ENCODE measurements at regions not wholly inside any gene's neighbourhood (a gene's known extent, or its start where the extent isn't known, plus 50 kb on each side); places are given as distances from the start of the nearest gene placed in this dataset.
"Not testable (repeated sequence)": the region's sequence is repeated elsewhere in the genome, so short reads cannot be mapped to it uniquely, and the experiment has no call there.

DNA sequence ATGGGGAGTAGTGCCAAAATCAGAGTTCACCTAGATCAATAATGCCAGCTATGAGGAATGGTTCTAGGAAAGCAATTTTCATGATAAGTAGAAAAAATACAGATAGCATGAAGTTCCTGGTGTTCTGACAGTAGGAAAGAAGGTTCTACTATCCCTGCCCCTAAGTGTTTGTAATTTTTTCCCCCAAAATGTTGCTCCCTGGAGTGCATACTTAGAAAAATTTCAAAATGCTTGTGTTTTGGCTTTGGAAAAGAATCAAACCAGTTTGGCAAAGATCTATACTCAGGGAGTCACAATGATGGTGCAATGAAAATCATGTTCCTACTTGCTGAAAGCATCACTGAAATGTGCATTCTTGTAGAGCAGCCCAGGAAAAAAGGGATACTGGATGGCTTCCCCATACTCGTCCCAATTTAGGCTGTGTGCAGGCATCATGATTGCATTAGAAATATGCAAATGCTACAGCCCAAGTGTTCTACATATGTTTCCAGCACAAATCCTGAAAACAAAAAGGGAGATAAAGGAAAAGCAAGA is 74.7 kb downstream of the LPAR4 start:
- DNase-seq = no peak

DNA sequence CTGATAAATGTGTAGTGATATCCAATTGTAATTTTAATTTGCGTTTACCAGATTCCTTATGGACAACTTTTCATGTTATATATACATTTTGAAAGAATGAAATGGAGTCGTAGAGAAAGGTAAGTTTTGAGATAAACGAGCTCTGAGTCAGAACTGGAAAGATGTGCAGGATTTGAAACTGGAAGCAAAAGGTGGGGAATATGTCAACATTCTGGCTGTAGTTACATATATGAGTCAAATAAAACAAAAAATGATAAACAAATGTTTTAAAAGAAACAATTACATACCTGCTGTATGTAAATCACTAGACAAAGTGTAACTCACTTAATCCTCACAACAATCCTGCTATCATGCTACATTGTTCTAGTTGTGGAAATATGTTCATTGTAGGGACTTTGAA is 84.0 kb downstream of the LPAR4 start:
- DNase-seq = no peak

DNA sequence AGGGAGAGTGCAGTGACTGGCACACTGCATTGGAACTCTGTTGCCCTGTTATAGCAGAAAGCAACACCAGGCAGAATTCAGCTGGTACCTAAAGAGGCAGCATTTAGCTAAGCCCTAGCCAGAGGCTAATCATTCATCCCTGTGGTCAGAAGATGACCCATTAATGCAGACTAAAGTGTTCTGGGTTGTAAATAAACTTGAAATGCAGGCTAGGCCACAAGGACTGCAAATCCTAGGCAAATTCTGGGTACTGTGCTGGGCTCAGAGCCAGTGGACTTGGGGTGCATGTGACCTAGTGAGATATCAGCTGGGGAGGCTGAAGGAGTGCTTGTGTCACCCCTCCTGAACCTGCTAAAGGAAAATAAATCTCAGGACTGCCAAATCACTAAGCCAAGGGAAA is 91.2 kb downstream of the LPAR4 start:
- no peak for DNase-seq

DNA sequence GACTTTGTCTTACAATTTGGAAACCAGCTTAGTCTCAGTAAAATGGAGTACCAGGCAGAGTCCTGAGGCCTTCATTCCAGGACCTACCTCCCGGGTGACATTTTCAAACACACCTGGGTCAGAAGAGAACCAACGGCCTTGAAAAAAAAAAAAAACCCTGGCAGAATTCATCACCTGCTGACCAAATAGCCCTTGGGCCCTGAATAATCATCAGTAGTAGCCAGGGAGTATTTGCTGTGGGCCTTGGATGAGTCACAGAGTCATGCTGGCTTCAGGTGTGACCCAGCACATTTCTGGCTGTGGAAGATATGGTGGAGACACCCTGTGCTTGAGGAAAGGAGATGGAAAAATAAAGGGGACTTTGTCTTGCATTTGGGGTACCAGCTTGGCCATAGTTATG is 92.2 kb downstream of the LPAR4 start:
- no peak for DNase-seq

DNA sequence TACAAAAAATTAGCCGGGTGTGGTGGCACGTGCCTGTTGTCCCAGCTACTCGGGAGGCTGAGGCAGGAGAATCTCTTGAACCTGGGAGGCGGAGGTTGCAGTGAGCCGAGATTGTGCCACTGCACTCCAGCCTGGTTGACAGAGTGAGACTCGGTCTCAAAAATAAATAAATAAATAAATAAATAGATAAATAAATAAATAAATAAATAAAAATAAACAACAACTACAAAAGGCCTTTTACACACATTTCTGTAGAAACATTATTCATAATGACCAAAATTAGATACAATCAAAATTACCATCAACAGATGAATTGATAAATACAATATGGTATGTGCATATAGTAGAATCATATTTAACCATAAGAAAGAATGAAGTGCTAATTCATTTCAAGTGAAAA is 96.7 kb downstream of the LPAR4 start:
- not testable (repeated sequence) for DNase-seq

DNA sequence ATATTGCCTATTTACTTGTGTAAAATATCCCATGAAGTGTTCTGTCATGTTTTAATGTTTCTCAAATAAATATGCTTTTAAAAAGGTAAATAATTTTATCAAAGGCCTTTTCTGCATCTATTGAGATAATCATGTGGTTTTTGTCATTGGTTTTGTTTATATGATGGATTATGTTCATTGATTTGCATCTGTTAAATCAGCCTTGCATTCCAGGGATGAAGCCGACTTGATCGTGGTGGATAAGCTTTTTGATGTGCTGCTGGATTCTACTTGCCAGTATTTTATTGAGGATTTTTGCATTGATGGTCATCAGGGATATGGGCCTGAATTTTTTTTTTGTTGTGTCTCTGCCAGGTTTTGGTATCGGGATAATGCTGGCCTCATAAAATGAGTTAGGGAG is 63.9 kb upstream of the P2RY10 start:
- not testable (repeated sequence) for DNase-seq

DNA sequence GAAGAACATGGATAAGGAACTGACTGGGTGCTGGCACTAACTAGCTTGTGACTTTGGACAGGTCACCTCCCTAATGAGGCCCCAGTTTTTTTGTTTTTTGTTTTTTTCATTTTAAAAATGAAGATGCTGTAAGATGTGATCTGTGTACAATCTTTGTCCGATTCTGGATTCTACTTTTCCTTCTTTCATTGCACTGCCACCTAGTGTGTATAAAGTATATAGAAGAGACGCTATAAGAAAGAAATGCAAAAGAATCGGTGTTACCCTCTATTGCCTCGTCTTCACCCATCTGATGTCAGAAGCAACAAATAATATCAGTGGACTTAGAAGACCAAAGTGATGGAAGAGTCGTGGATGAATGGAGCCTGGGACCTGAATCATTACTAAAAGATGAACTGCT is 58.6 kb upstream of the P2RY10 start:
- peak; percentile 16 for DNase-seq

Data from eye (tissue), 1 donor.